HCT116 (cell line): ENCODE measurements at regions not wholly inside any gene's neighbourhood (a gene's known extent, or its start where the extent isn't known, plus 50 kb on each side); places are given as distances from the start of the nearest gene placed in this dataset.
A peak's percentile ranks its signal among the peaks of the same experiment; 100 is the strongest.

Experiments used
- ATAC-seq: fragments of 200-7000 bp; cut with Tn5 transposase; 2 replicates; pipeline ENCODE4 v1.9.1; 2020; ENCODE audit warnings: mild to moderate bottlenecking, moderate library complexity
- BruUV-seq: library from RNA; stranded (reverse); fragments of 400-500 nt; replicated peaks from 2 replicates; lab custom pipeline; 2021; lab: Mats Ljungman, UMichigan
- CTCF ChIA-PET: fragments of 300-600 bp; sonication (Branson Sonifier 250); formaldehyde crosslinking; loops from one replicate; lab custom pipeline; 2021; ENCODE audit warnings: antibody characterized with exemption; lab: Charles Lee
- POLR2A ChIA-PET: fragments of 300-600, 350-600 bp; sonication (Branson Sonifier 250); formaldehyde crosslinking; loops from one replicate; lab custom pipeline; 2021; ENCODE audit warnings: antibody characterized with exemption; lab: Charles Lee
- RAD21 ChIA-PET, 2 experiments: fragments of 300-600 bp; sonication (Branson Sonifier 250); formaldehyde crosslinking; loops; one replicate each; lab custom pipeline; 2023; ENCODE audit warnings: low total read pairs in 2 of 2; ENCODE audit not compliant: uncharacterized antibody in 2 of 2, unreplicated experiment in 2 of 2, low non-redundant PET in 1 of 2; lab: Charles Lee
- DNase-seq: peaks from one replicate; pipeline ENCODE4 v3.0.0-alpha.2; 2010; ENCODE audit warnings: low read depth, low spot score
- H2AFZ ChIP-seq: fragments of 200-600 bp; shearing (Covaris generic), sonication (generic); 2 replicates; pipeline ENCODE4 v1.6.1; 2017; ENCODE audit warnings: low read depth, mixed run types, mixed read lengths, antibody characterized with exemption, low read length; ENCODE audit not compliant: poor library complexity, severe bottlenecking
- H3K27ac ChIP-seq: 2 replicates; pipeline ENCODE4 v1.5.1; 2012; ENCODE audit warnings: low read depth, low read length
- H3K27me3 ChIP-seq: fragments of 200-600 bp; sonication (generic); 2 replicates; pipeline ENCODE4 v1.6.1; 2016; ENCODE audit warnings: mixed run types, low read length, mixed read lengths; ENCODE audit not compliant: insufficient read depth
- H3K36me3 ChIP-seq, 2 experiments: fragments of 200-500 bp in 1 of 2; fragments of 200-600 bp in 1 of 2; sonication (Bioruptor generic) in 1 of 2; sonication (generic) in 1 of 2; 2 replicates each; pipeline versions ENCODE4 v1.5.1 to v1.6.1; 2014 to 2016; ENCODE audit warnings: low read length in 2 of 2, inconsistent platforms in 1 of 2, mixed read lengths in 1 of 2, mixed run types in 1 of 2; ENCODE audit not compliant: insufficient read depth in 2 of 2, control insufficient read depth in 1 of 2
- H3K4me1 ChIP-seq, 2 experiments: fragments of 200-600 bp in 1 of 2; sonication (generic) in 1 of 2; 2 replicates each; pipeline versions ENCODE4 v1.5.1 to v1.6.1; 2012 to 2017; ENCODE audit warnings: low read length in 2 of 2, inconsistent platforms in 1 of 2, mild to moderate bottlenecking in 1 of 2, mixed read lengths in 1 of 2, mixed run types in 1 of 2, moderate library complexity in 1 of 2; ENCODE audit not compliant: insufficient read depth in 2 of 2, control insufficient read depth in 1 of 2
- H3K4me2 ChIP-seq: fragments of 200-600 bp; sonication (generic); 2 replicates; pipeline ENCODE4 v1.6.1; 2017; ENCODE audit warnings: mixed run types, low read length, mixed read lengths
- H3K4me3 ChIP-seq, 2 experiments: fragments of 200-600 bp in 1 of 2; sonication (generic) in 1 of 2; replicated peaks in 1 of 2; 2 replicates each; pipeline ENCODE4 v1.5.1; 2011 to 2016; ENCODE audit warnings: low read length in 2 of 2, control low read depth in 1 of 2, low read depth in 1 of 2, mild to moderate bottlenecking in 1 of 2, mixed read lengths in 1 of 2, mixed run types in 1 of 2
- H3K79me2 ChIP-seq: fragments of 200-600 bp; sonication (generic); 2 replicates; pipeline ENCODE4 v1.6.1; 2017; ENCODE audit warnings: mild to moderate bottlenecking, mixed run types, low read length, moderate library complexity, mixed read lengths; ENCODE audit not compliant: insufficient read depth
- H3K9ac ChIP-seq: fragments of 200-600 bp; sonication (generic); 2 replicates; pipeline ENCODE4 v1.6.1; 2016; ENCODE audit warnings: low read length, mixed read lengths
- H3K9me2 ChIP-seq: fragments of 200-600 bp; sonication (generic), shearing (Covaris generic); 2 replicates; pipeline ENCODE4 v1.6.1; 2017; ENCODE audit warnings: mixed run types, mild to moderate bottlenecking, moderate library complexity; ENCODE audit not compliant: insufficient read depth
- H3K9me3 ChIP-seq, 2 experiments: fragments of 200-500 bp in 1 of 2; fragments of 200-600 bp in 1 of 2; sonication (Bioruptor generic) in 1 of 2; sonication (generic) in 1 of 2; 2 replicates each; pipeline ENCODE4 v1.6.1; 2014 to 2017; ENCODE audit warnings: low read length in 2 of 2, mixed read lengths in 2 of 2, inconsistent platforms in 1 of 2, low read depth in 1 of 2, mild to moderate bottlenecking in 1 of 2, mixed run types in 1 of 2, moderate library complexity in 1 of 2; ENCODE audit not compliant: control insufficient read depth in 1 of 2, insufficient read depth in 1 of 2
- H4K20me1 ChIP-seq: fragments of 200-600 bp; sonication (generic), shearing (Covaris generic); 2 replicates; pipeline ENCODE4 v1.6.1; 2017; ENCODE audit warnings: mixed run types, mild to moderate bottlenecking, moderate library complexity; ENCODE audit not compliant: insufficient read depth
- CEBPB ChIP-seq: IDR thresholded peaks from 2 replicates; pipeline ENCODE4 v1.6.1; 2012; ENCODE audit warnings: low read depth
- ELF1 ChIP-seq: IDR thresholded peaks from 2 replicates; pipeline ENCODE4 v1.6.1; 2012; ENCODE audit warnings: low read depth, borderline replicate concordance
- EZH2 ChIP-seq: fragments of 200-600 bp; sonication (generic); IDR thresholded peaks from 2 replicates; pipeline ENCODE4 v1.6.1; 2017; ENCODE audit warnings: antibody characterized with exemption, mixed run types
- JUND ChIP-seq: IDR thresholded peaks from 2 replicates; pipeline ENCODE4 v1.6.1; 2012
- POLR2A ChIP-seq: IDR thresholded peaks from 2 replicates; pipeline ENCODE4 v1.7.0; 2011; ENCODE audit warnings: borderline replicate concordance; ENCODE audit not compliant: insufficient read depth, insufficient read length; ENCODE audit errors: extremely low read depth
- RAD21 ChIP-seq: IDR thresholded peaks from 2 replicates; pipeline ENCODE4 v1.6.1; 2012; ENCODE audit warnings: low read depth, mild to moderate bottlenecking
- SP1 ChIP-seq: IDR thresholded peaks from 2 replicates; pipeline ENCODE4 v1.6.1; 2012; ENCODE audit warnings: low read depth
- TCF7L2 ChIP-seq: IDR thresholded peaks from 2 replicates; pipeline ENCODE4 v1.7.0; 2011; ENCODE audit warnings: borderline replicate concordance, inconsistent platforms; ENCODE audit not compliant: insufficient read depth, insufficient read length; ENCODE audit errors: extremely low read depth
- ZFX ChIP-seq: fragments of 450-650 bp; IDR thresholded peaks from 2 replicates; pipeline ENCODE4 v1.6.1; 2017
- intact Hi-C: fragments of 100-400 bp; cut with micrococcal nuclease; formaldehyde crosslinking; loops from 2 replicates; pipeline ENCODE4 v1.10.0; 2022
- TF ChIP-seq, protein P1 (sequence below): IDR thresholded peaks from 2 replicates; pipeline ENCODE4 v1.6.1; 2012; ENCODE audit warnings: low read depth

DNA sequence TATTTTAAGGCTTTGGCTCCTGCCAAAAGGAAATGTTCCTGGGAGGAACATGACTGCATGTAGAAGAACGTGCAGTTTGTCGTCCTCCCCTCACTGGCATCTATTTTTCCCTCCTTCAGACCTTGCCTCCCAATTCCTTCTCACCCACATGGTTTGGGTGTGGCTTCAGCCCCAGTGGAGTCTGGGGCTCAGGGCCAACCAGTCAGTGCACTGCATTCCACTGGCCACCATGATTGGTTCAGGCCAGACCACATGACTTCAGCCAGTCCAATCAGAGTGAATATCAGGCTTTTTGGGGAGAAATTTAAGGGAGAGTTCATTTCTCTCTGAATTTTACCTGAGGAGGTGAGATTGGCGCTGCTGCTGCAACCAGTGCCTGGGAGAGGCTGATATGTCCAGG lies 171.6 kb downstream of the ZIC5 start:
- intact Hi-C loops: no loop called here
- H3K9ac ChIP-seq: no peak overlapping the region
- H3K4me1 ChIP-seq: no peaks in the 10 kb centered on the region
- no peak overlapping the region for H3K4me2 ChIP-seq
- H3K9me3 ChIP-seq: no peaks in the 10 kb centered on the region
- no peaks in the 10 kb centered on the region for H3K9me2 ChIP-seq
- BruUV-seq: no TSS peak
- H3K27me3 ChIP-seq: no peaks in the 10 kb centered on the region
- TF ChIP-seq EZH2 (no peak), CEBPB (no peak), SP1 (no peak), ELF1 (no peak), TCF7L2 (no peak), ZFX (no peak), JUND (no peak), RAD21 (no peak), POLR2A (no peak)
- TF ChIP-seq, protein P1, sequence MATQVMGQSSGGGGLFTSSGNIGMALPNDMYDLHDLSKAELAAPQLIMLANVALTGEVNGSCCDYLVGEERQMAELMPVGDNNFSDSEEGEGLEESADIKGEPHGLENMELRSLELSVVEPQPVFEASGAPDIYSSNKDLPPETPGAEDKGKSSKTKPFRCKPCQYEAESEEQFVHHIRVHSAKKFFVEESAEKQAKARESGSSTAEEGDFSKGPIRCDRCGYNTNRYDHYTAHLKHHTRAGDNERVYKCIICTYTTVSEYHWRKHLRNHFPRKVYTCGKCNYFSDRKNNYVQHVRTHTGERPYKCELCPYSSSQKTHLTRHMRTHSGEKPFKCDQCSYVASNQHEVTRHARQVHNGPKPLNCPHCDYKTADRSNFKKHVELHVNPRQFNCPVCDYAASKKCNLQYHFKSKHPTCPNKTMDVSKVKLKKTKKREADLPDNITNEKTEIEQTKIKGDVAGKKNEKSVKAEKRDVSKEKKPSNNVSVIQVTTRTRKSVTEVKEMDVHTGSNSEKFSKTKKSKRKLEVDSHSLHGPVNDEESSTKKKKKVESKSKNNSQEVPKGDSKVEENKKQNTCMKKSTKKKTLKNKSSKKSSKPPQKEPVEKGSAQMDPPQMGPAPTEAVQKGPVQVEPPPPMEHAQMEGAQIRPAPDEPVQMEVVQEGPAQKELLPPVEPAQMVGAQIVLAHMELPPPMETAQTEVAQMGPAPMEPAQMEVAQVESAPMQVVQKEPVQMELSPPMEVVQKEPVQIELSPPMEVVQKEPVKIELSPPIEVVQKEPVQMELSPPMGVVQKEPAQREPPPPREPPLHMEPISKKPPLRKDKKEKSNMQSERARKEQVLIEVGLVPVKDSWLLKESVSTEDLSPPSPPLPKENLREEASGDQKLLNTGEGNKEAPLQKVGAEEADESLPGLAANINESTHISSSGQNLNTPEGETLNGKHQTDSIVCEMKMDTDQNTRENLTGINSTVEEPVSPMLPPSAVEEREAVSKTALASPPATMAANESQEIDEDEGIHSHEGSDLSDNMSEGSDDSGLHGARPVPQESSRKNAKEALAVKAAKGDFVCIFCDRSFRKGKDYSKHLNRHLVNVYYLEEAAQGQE: no peak
- RAD21 ChIA-PET: no interaction called here
- DNase-seq (no peak), ATAC-seq (peak; percentile 54)
- no peaks in the 10 kb centered on the region for H3K79me2 ChIP-seq
- no peaks in the 10 kb centered on the region for H4K20me1 ChIP-seq
- H3K27ac ChIP-seq: no peak overlapping the region
- H2AFZ ChIP-seq: no peak overlapping the region
- CTCF ChIA-PET: no interaction called here
- POLR2A ChIA-PET: no interaction called here
- no peak overlapping the region for H3K4me3 ChIP-seq
- no peaks in the 10 kb centered on the region for H3K36me3 ChIP-seq
